ENCODE measurements at regions not wholly inside any gene's neighbourhood (a gene's known extent, or its start where the extent isn't known, plus 50 kb on each side); places are given as distances from the start of the nearest gene placed in this dataset.
A peak's percentile ranks its signal among the peaks of the same experiment; 100 is the strongest.

DNA sequence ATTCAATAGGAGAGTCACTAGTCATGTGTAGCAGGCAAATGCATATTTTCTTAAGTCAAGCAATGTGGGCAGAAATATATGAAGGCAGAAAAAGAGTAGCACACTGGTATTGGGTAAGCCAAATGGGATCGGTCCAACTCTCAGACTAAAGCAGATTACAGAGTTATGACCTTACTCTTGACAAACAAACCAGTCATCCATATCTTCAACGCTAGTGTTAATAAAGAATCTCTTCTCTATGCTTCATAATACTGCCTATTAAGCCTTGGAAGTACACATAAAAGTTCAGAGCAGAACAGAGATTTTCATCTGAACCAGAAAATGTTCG is 320.2 kb upstream of the JARID2 start:
- DNase-seq (ENCODE audit: low spot score): no peak

DNA sequence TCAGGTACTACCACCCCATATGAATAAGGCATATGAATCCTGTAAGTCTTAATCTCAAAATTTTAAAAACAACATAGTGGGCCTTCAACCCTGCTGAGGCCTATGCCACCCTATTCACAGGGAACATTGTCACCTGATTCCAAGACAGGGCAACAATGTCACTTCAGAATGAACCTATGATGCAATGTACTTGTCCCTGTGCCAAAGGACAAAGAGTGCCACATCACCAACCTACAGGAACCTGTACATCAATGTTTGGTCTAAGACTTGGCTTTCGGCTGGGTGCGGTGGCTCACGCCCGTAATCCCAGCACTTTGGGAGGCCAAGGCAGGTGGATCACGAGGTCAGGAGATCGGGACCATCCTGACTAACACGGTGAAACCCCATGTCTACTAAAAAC is 318.5 kb upstream of the JARID2 start:
- DNase-seq (ENCODE audit: low spot score): no peak

DNA sequence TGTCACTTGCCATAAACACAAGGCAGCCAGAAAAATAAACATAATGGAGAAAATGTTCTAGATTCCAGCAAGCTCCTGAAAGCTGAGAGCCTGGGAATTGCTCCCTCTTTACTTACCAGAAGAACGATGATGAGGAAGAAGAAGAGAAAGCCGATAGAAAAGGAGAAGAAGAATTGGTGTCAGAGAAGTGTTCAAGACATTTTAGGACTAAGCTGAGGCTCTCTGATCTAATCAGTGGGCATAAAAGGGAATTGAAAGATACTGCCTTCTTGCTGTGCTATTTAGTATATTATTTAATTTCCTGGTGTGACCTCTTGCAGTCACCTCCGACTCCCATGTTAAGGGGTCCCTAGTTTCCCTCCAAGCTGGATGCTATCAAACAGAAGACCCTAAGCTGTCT is 316.6 kb upstream of the JARID2 start:
- no peak for DNase-seq (ENCODE audit: low spot score)

DNA sequence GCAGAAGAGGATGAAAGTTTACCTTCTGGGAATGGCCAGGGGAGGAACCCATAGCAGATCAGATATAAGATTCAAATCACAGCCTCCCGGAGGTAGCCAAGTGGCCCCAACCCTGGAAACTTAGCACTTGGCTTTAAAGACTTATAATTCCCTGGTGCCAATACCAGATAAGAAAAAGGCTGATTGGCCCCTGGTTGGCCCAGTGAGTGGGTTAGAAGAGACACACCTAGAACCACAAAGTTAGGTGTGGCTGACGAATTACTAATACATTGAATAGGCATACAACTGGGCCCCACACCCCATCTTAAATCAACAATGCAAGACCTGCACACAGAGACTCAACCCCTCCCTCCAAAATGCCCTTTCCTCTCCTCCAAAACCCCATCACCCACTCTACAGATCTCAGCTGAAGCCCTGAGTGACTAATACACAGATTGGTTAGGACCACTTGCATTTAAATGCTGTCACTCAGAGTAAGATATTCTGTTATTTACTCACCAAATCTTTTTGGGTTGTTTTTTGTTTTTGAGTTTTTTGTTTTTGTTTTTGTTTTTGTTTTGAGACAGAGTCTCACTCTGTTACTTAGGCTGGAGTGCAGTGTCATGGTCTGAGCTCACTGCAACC is 315.4 kb upstream of the JARID2 start:
- no peak for DNase-seq (ENCODE audit: low spot score)

DNA sequence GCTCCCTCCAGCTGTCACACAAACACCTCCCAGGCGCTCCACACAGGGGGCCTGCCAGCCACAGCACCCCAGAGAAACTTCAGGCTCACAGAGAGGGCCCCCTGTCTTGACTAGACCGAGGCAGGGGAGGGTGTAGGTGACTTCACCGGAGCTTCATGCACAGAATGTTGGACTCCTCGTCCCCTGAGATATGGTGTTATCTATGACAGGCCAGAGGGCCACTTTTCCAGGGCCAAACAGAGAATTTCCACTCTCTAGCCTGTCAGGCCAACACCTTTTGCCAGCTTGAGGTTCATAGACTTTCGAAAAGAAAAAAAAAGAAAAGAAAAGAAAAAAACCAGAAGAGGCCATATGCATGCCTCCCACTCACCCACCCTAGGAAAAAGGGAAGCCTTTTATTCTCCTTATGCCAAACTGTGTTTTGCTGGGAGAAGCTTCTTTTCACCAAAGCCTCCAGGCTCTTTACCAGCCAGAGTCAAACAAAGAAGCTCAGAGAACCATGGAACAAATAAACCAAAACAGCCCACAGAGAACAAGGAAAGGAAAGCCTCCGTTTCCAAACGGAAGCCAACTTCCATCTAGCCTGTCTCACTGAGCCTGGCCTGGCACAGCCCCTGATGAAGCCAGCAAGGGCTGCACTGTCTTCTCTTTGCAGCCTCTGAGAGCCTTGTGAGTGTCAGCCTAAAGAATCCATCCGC is 313.2 kb upstream of the JARID2 start:
- no peak for DNase-seq (ENCODE audit: low spot score)

DNA sequence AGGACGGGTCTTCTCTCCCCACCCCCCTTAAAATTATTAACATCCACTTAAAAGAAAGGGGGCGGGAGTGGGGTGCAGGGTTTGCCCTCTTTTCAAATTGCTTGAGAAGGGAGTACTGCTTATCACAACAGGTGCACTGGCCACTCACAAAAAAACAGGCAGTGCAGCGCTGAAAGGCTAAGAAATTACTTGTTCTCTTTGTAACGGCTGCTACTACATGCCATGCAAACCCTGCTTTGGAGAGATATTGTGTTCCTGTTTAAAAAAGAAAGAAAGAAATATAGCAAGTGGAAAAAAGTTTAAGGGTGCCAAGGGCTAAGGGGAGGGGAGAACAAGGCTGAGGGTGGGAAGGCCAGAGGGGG is 312.7 kb upstream of the JARID2 start:
- DNase-seq (ENCODE audit: low spot score): no peak

DNA sequence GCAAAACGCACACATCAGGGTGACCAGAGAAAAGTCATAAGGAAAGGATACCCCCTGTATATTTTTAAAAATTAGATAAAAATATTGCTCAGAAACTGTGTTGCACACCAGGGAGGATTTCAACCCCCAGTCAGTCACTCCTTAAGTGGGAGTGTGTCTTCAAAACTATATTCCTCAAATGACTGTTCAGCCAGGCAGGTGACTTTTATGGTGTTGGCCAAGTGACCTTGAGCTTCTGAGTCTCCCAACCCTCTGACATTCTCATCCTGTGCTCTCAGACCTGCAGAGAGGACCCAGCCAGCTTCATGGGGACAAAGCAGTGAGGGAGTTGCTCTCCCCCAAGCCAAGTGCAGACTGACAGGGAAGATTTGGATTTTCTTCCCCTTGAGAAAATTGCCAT is 311.9 kb upstream of the JARID2 start:
- DNase-seq (ENCODE audit: low spot score): no peak

DNA sequence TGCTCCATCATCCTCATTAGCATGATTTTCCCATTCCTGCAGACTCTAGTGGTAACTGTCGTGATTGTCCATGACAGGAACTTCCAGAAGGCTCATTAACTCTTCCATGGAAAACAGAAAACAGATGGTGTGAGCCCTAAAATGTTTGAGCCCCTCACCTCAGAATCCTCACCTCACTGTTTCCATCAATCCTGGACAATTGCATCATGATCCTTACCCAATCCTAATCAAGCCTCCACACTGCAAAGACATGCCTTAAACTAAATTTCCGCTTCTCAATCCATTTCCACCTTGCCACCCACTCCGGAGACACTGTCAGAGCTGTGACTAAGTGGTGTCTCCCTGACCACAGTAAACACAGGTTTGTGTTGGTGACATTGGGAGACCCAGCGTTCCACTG is 311.0 kb upstream of the JARID2 start:
- no peak for DNase-seq (ENCODE audit: low spot score)

DNA sequence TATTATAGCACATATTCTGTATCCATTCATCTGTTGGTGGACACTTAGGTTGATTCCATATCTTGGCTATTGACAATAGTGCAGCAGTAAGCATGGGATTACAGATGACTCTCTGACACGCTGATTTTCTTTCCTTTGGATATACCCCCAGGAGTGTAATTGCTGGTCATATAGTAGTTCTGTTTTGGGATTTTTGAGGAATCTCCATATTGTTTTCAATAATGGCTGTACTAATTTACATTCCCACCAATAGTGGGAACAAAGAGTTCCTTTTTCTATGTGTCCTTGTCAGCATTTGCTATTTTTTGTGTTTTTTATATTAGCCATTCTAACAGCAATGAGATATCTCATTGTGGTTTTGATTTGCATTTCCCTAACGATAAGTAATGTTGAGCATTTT is 309.0 kb upstream of the JARID2 start:
- no peak for DNase-seq (ENCODE audit: low spot score)

DNA sequence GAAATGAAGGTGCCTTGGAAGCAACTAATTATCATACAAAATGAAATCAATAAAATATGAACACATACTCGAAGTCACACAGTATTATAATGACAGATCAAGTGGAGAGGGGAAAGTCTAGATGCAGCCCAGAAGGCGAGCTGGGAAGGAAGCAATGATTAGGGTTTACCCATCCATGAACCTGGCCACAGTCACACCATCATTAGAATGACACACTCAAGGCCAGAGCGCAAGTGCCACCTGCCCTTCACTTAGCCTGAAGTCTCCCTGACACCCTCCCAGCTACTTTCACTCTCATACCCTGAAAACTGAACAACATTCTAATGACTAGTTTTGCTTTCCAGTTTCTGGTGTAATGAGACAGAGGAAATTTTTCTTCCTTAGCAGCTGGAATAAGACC is 302.8 kb upstream of the JARID2 start:
- DNase-seq (ENCODE audit: low spot score): no peak

DNA sequence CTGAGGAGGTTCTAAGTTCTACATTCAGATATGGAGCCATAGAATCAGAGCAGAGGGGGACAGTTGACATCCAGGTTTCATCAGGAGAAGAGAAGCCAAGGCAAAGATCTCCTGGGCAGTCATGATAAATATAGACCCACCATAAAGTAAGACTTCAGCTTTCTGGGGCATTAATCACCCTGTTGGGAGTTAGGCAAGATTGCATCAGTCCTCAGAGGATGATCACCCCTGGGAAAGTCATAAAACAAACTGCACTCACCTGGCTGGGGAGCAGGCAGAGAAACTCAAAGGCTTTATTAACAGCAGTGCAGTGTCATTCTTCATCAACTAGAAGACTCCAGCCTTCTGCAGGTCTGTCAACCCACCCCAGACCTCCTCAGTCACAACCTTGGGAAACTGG is 301.3 kb upstream of the JARID2 start:
- DNase-seq (ENCODE audit: low spot score): no peak

DNA sequence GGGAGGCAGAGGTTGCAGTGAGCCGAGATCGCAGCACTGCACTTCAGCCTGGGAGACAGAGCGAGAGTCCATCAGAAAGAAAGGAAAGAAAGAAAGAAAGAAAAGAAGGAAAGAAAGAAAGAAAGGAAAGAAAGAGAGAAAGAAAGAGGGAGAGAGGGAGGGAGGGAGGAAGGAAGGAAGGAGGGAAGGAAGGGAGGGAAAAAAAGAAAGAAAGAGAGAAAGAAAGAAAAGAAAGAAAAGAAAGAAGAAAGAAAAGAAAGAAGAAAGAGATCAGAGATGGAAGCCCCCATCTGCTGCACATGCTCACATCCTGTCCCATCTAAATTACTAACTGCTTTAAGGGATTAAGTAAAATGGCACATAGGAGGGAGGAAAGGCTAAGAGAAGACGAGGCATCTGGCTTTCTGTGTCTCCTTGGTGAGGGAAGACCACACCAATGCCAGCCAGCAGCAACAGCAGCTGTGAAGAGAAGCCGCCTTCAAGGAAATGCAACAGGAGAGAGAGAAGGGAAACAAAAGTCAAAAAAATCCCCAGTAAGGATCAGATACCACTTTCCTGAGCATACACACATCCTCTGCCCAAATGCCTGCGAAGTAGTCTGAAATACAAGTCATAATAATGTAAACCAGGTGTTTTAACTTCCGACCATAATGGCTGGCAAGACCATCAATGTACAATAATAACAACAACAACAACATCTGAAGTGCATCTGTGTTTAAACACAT is 300.2 kb upstream of the JARID2 start:
- DNase-seq (ENCODE audit: low spot score): no peak

DNA sequence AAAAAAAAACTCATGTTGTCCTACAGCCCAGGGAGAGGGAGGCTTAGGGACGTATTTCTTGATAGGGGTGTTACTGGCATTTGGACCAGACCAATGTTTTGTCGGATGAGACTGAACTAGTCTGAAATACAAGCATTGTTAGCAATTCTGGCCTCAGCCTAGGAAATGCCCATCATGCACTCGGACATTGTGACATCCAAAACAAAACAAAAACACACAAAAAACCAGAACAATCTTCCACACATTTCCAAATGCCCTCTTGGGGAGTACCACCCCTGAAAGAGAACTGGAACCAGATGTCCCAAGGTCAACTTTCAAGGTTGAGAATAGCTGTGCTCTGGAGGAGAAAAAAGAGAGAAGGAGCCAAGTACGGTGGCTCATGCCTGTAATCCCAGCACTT is 299.1 kb upstream of the JARID2 start:
- no peak for DNase-seq (ENCODE audit: low spot score)

DNA sequence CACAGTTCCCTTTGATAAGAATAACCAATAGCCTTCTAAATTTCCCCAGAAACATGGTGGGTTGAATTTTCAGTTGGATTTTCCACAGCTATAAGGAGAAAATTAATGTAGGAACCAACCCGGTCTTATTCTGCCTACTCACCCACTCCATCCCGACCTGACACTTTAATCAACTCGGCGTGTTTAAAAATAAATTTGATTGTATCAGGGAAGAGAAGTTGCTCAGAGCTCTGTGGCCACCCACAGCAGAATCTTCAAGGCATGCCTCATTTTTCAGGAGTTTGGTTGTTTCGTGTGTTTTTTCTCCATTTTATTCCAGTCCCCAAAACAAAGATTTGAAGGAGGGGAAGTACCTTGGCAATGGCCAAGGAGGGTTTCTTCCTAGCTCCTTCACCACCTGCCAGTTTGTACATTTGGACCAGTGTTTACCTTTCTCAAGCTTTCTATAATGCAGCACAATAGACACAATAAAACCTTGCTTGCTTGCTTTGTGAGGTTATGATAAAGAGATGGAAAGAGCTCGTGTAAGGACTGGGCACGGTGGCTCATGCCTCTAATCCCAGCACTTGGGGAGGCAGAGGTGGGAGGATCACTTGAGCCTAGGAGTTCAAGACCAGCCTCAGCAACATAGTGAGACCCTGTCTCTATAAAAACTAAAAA is 297.2 kb upstream of the JARID2 start:
- DNase-seq (ENCODE audit: low spot score): no peak

DNA sequence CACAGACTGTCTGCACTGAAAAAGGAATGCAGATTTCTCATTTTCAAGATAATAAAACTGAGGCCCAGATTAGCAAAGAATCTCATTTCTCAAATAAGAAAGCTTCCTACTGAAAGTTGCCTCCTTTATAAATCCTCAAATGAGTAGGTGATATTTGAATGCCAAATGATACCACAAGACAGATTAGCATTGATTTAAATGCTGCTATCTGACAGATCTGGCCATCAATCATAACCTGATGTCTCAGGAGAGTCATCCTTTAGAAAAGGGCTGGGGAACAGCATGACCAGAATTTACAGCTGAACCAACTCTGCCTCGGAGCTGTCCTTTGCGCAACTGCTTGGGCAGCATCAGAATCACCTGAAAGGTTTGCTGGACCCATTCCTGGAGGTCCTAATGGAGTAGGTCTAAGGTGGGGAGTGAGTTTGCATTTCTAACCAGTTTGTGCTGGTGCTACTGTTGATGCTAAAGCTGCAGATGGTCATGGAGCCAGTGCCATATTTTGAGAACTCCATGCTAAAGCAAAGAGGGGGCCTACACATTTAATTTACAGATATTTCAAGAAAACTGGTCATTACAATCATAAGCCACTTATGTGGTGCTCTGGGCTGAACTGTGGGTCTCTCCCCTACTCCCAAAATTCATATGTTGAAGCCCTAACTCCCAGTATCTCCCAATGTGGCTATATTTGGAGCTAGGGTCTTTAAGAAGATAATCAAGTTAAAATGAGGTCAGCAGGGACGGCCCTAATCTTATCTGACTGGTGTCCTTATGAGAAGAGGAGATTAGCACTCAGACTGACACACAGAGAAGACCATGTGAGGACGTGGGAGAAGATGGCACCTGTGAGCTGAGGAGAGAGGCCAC is 295.5 kb upstream of the JARID2 start:
- no peak for DNase-seq (ENCODE audit: low spot score)

DNA sequence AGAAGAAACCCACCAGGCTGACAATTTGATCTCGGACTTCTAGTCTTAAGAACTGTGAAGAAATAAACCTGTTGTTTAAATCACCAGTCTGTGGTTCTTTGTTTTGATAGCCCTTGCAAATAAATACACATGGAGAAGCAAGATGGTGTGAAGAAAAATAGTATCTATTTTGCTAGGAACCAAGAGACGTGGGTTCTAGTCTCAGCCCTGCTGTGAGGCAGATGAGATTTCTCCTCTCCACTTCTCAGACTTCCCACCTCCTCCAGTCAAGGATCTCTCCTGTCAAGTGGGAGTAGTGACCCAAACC is 294.9 kb upstream of the JARID2 start:
- DNase-seq (ENCODE audit: low spot score): no peak

DNA sequence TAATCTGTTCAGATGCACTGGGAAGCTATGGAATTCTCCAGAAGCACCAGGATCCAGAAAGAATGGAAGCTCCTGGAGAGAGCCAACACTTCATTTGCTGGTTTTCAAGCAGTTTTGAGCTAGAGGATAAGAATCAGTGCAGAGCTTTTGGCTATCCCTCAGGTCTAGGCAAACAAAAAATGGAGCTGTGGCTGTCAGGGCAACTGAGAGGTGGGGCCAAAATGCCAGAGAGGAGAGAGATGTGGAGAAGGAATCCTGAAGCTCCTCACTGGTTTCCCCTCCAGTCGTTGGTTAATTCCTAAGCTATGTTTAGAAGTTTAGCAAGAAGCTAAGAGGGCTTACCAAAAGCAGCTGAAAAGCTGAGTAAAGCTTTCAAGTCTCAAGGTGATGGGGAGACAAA is 294.2 kb upstream of the JARID2 start:
- peak; percentile 24 for DNase-seq (ENCODE audit: low spot score)

DNA sequence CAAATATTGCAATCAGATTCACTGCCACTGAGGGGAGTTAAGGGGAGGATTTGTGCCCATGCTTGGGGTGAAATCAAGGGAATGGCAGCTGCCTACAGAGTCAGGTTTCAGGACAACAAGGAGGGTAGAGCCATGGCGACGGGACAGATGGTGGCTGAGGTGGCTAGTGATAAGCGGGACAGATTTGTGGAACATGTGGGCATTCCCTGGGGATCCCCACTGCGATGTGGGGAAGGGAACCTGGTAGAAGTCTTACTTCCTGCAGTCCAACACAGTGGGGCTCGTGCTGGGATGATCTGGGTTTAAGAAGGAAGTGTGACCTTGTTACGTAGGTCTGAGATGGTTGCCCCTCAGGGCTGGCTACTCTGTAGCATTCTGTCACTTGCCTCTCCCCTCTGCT is 292.0 kb upstream of the JARID2 start:
- DNase-seq (ENCODE audit: low spot score): no peak

DNA sequence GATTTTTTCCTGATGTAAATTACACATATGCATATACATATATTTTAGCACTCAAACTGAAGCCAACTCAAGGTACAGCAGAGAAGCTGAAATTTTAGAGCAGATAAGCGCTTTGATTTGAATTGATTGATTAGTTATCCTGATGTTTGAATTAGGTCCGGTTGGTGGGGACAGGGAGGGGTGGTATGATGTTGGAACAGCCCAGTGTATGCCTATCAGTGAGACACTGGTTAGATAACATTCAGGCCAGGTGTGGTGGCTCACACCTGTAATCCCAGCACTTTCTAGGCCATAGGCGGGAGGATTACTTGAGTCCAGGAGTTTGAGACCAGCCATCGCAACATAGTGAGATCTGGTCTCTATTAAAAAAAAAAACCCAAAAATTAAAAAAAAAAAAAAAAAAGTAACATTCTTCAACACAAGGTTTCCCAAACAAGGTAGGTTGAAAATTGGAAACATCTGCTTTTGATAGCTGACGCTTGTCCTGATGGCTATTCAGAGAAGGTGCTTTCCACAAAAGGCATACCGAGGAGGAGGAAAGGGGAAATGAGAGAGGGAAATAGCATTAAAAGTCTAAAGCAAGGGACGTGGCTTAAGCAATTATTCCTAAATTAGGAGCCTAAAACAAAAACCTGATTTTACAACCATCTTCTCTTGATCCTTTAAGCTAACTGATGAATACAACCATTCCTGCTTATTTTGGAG is 288.4 kb upstream of the JARID2 start:
- no peak for DNase-seq (ENCODE audit: low spot score)

DNA sequence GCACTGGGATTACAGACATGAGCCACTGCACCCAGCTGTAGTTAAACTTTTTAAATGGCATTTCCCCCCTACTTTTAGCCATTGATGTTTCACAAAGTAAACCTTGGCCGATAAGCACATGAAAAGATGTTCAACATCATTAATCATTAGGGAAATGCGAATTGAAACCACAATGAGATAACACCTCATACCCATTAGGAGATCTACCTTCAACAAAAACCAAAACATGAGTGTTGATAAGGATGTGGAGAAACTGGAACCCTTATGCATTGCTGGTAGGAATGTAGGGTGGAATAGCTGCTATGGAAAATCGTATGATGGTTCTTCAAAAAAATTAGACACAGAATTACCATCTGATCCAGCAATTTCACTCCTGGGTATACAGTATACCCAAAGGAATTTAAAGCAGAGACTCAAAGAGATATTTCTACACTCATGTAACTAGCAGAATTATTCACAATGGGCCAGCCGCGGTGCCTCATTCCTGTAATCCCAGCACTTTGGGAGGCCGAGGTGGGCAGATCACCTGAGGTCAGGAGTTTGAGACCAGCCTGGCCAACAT is 286.5 kb upstream of the JARID2 start:
- DNase-seq (ENCODE audit: low spot score): no peak

DNA sequence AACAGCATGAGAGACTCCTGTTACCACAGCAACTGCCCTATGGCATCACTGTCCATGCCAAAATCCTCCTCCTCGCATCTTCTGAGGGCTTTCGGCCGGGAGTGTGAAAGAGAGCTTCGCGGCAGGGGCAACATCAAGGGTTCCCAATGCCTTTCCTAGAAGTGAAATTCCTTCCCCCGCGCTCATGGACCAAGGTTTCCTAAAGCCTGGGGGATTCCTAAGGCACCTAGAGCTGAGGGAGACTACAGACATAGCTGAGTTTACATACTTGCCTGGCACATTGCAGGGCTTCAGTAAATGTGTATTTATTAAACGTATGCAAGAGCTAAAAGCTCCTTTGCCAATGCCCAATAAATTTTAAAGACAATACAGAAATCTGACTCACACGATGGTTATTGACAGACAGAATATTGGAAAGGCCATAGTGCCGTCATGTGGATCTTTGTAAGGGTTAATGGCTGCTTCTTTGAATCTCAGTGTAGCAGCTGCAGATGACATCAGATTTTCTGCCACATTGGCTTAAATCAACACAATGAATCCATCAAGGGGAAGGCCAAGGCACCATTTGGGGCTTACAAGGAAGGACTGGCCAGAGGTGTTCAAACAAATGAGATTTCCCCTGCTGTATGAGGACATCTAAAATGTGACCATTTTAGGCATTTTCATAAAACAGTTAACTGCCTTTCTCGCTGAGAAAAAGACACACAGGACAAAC is 281.2 kb upstream of the JARID2 start:
- DNase-seq (ENCODE audit: low spot score): no peak
